ENCODE measurements at regions not wholly inside any gene's neighbourhood (a gene's known extent, or its start where the extent isn't known, plus 50 kb on each side); places are given as distances from the start of the nearest gene placed in this dataset.

- peak; percentile 17 for FAIRE-seq
These were observed 76.9 kb upstream of the KAZN start for GRCh38 chr1:14521622-14522021.

DNA sequence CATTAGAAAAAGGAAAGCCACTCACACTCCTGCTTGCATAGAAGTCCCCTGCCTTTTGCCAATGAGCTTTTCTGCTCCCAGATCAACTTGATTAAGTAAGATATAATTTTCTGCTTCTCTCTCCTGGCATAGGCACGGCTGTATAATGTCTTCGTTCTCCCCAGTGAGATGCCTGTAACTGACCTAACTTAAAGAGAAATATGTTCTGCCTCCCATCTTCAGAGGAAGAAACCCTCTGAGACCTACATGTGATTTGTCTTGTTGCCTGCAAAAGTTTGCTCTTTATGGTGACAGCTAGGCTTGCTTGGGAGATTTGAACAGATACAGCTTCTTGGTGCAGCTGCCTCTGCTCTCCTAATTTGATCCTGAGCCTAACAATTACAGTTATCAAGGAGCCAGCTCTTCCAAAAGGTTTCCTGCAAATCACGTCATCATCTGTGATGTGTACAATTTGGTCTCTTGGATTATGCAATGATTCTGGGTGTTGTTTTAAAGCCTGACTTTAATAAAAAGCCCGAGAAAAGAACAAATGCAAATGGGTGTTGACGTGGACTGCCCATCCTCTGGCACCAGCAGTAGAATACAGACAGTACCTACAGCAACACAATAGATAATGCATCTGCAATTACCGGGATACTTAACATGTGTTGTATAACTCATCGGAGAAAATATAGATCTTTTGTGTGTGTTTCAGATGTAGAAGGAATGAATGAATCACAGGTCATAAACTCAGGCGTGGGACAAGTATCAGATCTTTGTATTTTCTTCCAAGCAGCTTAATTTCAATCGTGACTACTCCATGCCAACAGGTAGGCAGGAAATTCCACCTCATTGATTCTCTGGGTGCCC lies 76.2 kb upstream of the KAZN start:
- Histone ChIP-seq H3K9ac (ENCODE audit: control insufficient read depth, extremely low read depth, insufficient read depth, low read length) (peak overlapping the region; percentile 57), H3K27ac (ENCODE audit: control insufficient read depth, insufficient read depth, low read length) (peak overlapping the region; percentile 95), H2AFZ (ENCODE audit: control insufficient read depth, low read length) (peak overlapping the region; percentile 67), H3K4me3 (ENCODE audit: control insufficient read depth in 2 of 3, extremely low read depth in 1 of 3, insufficient read depth in 2 of 3, low read depth in 1 of 3, low read length in 3 of 3) (no peak overlapping the region), H3K79me2 (ENCODE audit: control insufficient read depth, insufficient read depth, low read length) (no peaks in the 10 kb centered on the region), H3K36me3 (ENCODE audit: control insufficient read depth in 2 of 2, extremely low read depth in 1 of 2, insufficient read depth in 2 of 2, low read length in 2 of 2) (no peaks in the 10 kb centered on the region), H3K4me1 (ENCODE audit: control insufficient read depth, extremely low read depth, insufficient read depth, low read length) (peaks cover 65% of the 10 kb centered on the region), H3K9me1 (ENCODE audit: control insufficient read depth, extremely low read depth, insufficient read depth, low read length) (no peaks in the 10 kb centered on the region), H3K4me2 (ENCODE audit: control insufficient read depth, extremely low read depth, insufficient read depth, low read depth, low read length) (peak overlapping the region; percentile 45), H3K9me3 (ENCODE audit: control insufficient read depth, low read depth, low read length) (no peaks in the 10 kb centered on the region), H4K20me1 (ENCODE audit: control insufficient read depth, extremely low read depth, insufficient read depth, low read length) (no peaks in the 10 kb centered on the region), H3K27me3 (ENCODE audit: control insufficient read depth, extremely low read depth, insufficient read depth, low read length) (no peaks in the 10 kb centered on the region)
- peak; percentile 96 for FAIRE-seq
- dilution Hi-C loops (cut with MboI; ENCODE audit: extremely low pct_ligation_motif_present, low sequenced_read_pairs), result no loop called here
- TF ChIP-seq EZH2 (IDR thresholded peaks at IDR 0.05; ENCODE audit: low read length), result no peak
- TF ChIP-seq, protein P1, sequence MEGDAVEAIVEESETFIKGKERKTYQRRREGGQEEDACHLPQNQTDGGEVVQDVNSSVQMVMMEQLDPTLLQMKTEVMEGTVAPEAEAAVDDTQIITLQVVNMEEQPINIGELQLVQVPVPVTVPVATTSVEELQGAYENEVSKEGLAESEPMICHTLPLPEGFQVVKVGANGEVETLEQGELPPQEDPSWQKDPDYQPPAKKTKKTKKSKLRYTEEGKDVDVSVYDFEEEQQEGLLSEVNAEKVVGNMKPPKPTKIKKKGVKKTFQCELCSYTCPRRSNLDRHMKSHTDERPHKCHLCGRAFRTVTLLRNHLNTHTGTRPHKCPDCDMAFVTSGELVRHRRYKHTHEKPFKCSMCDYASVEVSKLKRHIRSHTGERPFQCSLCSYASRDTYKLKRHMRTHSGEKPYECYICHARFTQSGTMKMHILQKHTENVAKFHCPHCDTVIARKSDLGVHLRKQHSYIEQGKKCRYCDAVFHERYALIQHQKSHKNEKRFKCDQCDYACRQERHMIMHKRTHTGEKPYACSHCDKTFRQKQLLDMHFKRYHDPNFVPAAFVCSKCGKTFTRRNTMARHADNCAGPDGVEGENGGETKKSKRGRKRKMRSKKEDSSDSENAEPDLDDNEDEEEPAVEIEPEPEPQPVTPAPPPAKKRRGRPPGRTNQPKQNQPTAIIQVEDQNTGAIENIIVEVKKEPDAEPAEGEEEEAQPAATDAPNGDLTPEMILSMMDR (optimal IDR thresholded peaks at IDR 0.05 in 1 of 3, IDR thresholded peaks at IDR 0.05 in 1 of 3, conservative IDR thresholded peaks at IDR 0.05 in 1 of 3; ENCODE audit: extremely low read depth in 1 of 3, insufficient read depth in 2 of 3, low read length in 3 of 3), result no peak
- DNase-seq (ENCODE audit: low read depth, low spot score), result peak; percentile 68

More at GRCh38 chr1:14521622-14522021, 76.9 kb upstream of the KAZN start:
- Histone ChIP-seq H3K4me1 (ENCODE audit: control insufficient read depth, extremely low read depth, insufficient read depth, low read length) (peaks cover 71% of the 10 kb centered on the region), H2AFZ (ENCODE audit: control insufficient read depth, low read length) (no peak overlapping the region), H3K9me3 (ENCODE audit: control insufficient read depth, low read depth, low read length) (no peaks in the 10 kb centered on the region), H3K4me2 (ENCODE audit: control insufficient read depth, extremely low read depth, insufficient read depth, low read depth, low read length) (no peak overlapping the region), H4K20me1 (ENCODE audit: control insufficient read depth, extremely low read depth, insufficient read depth, low read length) (no peaks in the 10 kb centered on the region), H3K27me3 (ENCODE audit: control insufficient read depth, extremely low read depth, insufficient read depth, low read length) (no peaks in the 10 kb centered on the region), H3K36me3 (ENCODE audit: control insufficient read depth in 2 of 2, extremely low read depth in 1 of 2, insufficient read depth in 2 of 2, low read length in 2 of 2) (no peaks in the 10 kb centered on the region), H3K27ac (ENCODE audit: control insufficient read depth, insufficient read depth, low read length) (peak overlapping the region; percentile 95), H3K4me3 (ENCODE audit: control insufficient read depth in 2 of 3, extremely low read depth in 1 of 3, insufficient read depth in 2 of 3, low read depth in 1 of 3, low read length in 3 of 3) (no peak overlapping the region), H3K9me1 (ENCODE audit: control insufficient read depth, extremely low read depth, insufficient read depth, low read length) (no peaks in the 10 kb centered on the region), H3K9ac (ENCODE audit: control insufficient read depth, extremely low read depth, insufficient read depth, low read length) (peak overlapping the region; percentile 57), H3K79me2 (ENCODE audit: control insufficient read depth, insufficient read depth, low read length) (no peaks in the 10 kb centered on the region)
- DNase-seq (ENCODE audit: low read depth, low spot score), result no peak
- dilution Hi-C loops (cut with MboI; ENCODE audit: extremely low pct_ligation_motif_present, low sequenced_read_pairs), result no loop called here
- TF ChIP-seq EZH2 (IDR thresholded peaks at IDR 0.05; ENCODE audit: low read length), result no peak
- TF ChIP-seq, protein P1 (optimal IDR thresholded peaks at IDR 0.05 in 1 of 3, IDR thresholded peaks at IDR 0.05 in 1 of 3, conservative IDR thresholded peaks at IDR 0.05 in 1 of 3; ENCODE audit: extremely low read depth in 1 of 3, insufficient read depth in 2 of 3, low read length in 3 of 3), result no peak
